ENCODE measurements at regions not wholly inside any gene's neighbourhood (a gene's known extent, or its start where the extent isn't known, plus 50 kb on each side); places are given as distances from the start of the nearest gene placed in this dataset.

GRCh38 chr9:18404434-18405029 lies 69.4 kb upstream of the ADAMTSL1 start:
- no peak for DNase-seq

DNA sequence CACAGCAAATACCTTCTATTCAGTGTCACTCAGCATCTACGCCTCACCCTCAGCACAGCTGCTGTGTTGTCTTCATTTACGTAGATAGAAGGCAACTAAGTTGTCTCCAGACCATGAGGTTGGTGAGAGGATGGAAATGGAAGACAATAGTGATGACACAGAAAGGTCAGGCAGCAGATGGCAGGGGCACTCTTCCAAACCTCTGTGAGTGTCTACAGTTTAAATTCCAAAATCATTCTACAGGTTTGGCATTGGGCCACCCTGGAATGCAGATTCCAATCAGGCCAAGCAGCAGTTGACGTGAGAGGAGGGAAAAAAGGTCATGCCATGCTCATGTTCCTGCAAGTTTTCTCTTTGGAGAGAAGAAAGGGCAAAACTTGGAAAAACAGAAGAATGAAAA lies 68.7 kb upstream of the ADAMTSL1 start:
- DNase-seq = no peak

DNA sequence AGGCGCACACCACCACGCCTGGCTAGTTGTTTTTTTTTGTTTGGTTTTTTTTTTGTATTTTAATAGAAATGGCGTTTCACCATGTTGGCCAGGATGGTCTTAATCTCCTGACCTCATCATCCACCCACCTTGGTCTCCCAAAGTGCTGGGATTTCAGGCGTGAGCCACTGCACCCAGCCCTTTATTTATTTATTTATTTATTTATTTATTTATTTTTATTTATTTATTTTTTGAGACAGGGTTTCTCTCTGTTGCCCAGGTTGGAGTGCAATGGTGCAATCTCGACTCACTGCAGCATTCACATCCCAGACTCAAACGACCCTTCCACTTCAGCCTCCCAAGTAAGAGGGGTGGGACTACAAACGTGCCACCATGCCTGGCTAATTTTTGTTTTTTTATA lies 63.0 kb upstream of the ADAMTSL1 start:
- DNase-seq = no peak

- no peak for DNase-seq
Observed at GRCh38 chr9:18421391-18421790, 52.6 kb upstream of the ADAMTSL1 start.

DNA sequence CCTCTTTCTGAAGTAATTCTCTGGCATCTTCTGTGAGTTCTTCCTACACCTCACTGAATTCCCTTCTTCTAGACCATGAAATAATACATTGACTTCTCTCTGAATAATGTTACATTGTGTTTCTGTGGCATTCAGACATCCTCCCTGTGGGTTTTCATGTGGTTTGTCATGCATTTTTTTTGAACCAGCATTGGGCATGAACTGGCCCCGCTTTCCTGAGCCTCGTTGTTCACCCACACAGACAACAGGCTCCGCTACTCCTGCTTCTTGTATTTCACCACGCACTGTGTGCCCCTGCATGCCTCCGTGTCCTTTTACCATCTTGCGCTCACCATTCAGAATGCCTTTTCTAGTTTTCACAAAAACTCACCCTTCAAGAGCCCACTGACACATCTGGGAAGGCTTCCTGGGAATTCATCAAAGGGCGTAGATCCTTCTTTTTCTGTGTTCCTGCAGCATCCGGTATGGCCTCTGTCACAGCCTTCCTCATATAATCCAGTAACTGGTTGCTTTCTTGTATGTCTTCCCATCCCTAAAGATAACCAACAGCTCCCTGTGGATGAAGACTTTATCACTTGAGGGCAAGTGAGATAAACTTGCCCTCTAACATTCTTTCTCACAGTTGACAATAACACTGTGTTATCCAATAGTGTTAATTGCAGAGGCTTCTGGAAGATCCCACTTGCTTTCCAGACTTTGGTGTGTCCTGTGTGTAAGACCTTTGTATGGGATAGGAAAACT lies 51.5 kb upstream of the ADAMTSL1 start:
- DNase-seq = no peak

- DNase-seq = no peak
Observed at GRCh38 chr9:18423791-18424531, 50.0 kb upstream of the ADAMTSL1 start.
